ENCODE measurements at regions not wholly inside any gene's neighbourhood (a gene's known extent, or its start where the extent isn't known, plus 50 kb on each side); places are given as distances from the start of the nearest gene placed in this dataset.

DNA sequence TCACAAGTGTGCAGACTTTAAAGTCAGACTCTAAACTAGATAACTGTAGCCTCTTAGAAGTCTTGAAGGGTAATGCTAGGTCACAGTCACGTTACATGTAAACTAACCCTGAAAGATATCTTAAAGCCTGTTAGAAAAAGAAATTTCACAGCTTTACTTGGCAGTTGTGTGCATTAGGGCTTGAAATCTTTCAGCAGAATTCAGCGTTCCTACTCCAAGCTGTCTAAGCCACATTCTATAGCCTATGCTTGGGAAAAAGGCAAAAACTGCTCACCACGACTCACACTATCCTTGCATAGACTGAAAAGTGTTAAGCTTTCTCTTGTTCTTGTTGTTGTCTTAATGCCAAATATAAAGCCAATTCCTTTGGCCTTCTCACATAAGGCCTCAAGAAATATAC, 338.0 kb upstream of the SASH1 start:
- TF ChIP-seq, protein P1, sequence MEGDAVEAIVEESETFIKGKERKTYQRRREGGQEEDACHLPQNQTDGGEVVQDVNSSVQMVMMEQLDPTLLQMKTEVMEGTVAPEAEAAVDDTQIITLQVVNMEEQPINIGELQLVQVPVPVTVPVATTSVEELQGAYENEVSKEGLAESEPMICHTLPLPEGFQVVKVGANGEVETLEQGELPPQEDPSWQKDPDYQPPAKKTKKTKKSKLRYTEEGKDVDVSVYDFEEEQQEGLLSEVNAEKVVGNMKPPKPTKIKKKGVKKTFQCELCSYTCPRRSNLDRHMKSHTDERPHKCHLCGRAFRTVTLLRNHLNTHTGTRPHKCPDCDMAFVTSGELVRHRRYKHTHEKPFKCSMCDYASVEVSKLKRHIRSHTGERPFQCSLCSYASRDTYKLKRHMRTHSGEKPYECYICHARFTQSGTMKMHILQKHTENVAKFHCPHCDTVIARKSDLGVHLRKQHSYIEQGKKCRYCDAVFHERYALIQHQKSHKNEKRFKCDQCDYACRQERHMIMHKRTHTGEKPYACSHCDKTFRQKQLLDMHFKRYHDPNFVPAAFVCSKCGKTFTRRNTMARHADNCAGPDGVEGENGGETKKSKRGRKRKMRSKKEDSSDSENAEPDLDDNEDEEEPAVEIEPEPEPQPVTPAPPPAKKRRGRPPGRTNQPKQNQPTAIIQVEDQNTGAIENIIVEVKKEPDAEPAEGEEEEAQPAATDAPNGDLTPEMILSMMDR (conservative IDR thresholded peaks at IDR 0.05; ENCODE audit: low read depth, low read length): no peak
- TF ChIP-seq EZH2 (IDR thresholded peaks at IDR 0.05; ENCODE audit: low read length, unreplicated experiment) (no peak), EZH2phosphoT487 (IDR thresholded peaks at IDR 0.05; ENCODE audit: borderline replicate concordance, low read length) (no peak)

All from PC-3 (cell line).